Fibroblast of peridontal ligament (primary cell): ENCODE measurements at regions not wholly inside any gene's neighbourhood (a gene's known extent, or its start where the extent isn't known, plus 50 kb on each side); places are given as distances from the start of the nearest gene placed in this dataset.

Experiments used
- DNase-seq: peaks from one replicate; pipeline ENCODE4 v3.0.0-alpha.2; 2010; ENCODE audit errors: extremely low read depth

DNA sequence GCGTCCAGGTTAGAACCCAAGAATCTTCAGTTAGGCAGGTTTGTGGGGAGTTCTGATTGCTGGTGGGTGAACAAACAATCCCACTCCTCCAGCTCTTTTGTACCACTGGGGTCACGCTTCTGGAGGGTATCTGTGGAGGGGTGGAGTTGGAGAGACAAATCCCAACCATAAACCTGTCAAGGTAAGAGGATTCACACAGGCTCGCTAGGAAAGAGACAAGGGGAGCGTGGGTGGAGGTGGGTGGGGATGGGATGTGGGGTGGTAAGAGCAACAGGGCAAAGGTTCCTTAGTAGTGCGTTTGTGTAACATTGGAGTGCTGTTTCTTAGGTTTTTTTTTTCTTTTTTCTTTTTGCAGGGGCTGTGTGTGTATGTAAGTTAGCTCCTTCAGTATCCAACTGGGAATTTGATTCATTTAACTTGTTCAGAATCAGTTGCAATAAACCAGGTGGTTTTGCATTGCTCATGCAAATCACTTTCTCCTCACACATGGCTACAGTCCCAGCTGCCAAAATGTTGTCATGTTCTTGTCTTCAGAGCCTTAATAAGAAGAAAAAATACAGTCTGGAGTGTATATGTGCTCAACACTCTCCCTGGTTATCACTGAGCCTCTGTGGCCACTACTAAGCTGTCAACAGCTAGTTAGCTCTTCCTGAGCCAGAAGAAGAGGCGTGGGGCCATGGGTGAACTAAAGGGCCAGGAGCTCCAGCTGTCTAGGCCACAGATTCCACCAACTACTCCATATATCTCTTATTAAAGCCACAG, 164.0 kb upstream of the RAD23B start:
- no peak for DNase-seq

GRCh38 chr9:107119735-107120134, 163.3 kb upstream of the RAD23B start:
- no peak for DNase-seq

DNA sequence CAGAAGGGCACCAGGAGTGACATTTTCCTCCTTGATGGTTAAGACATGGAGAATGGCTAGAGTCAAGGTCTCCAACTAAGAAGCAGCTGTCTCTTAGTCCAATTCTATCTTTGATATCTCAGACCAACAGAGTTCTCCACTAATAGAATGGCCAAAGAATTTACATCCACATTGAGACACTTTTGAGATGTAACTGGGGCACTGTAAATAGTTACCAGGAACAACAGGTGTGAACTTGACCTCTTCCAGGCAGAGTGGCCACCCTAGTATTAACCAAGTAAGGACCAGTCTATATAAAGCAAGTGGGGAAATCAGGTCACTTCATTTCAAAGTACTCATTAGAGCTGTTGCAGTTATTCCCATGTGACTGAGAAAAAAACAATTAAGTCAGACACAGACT, 159.7 kb upstream of the RAD23B start:
- no peak for DNase-seq

- DNase-seq = no peak
Measured at GRCh38 chr9:107127608-107128007, 155.5 kb upstream of the RAD23B start.

DNA sequence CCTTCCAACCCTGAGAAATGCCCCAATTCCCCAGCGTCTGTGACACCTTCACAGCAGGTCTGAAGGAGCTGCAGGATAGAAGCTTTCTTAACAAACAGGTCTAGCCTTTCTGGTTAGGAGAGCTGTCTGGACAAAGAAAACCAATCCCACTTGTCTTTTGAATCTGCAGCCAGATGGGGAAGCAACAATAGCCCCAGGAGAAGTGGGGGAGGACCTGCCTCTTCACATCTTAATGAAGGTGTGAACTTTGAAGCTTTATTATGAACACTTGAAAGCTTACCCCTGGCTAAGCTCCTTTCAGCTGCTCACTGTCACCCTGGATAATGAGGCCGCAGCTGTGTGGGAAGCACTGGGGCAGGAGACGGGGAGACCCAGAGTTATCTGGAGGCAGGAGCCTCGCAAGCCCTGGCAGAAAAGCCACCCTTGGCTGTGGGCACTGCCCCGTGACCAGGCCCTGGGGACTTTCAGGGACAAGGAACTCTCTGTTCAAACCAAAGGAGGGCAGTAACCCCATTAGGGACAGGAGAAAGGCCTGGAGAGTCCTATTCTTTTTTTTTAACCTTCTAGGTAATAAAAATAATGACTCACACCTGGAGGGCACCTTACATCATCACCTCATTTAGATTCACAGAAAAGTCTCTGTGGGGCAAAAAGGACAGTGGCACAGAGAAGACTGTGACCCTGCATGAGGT, 151.8 kb upstream of the RAD23B start:
- no peak for DNase-seq

DNA sequence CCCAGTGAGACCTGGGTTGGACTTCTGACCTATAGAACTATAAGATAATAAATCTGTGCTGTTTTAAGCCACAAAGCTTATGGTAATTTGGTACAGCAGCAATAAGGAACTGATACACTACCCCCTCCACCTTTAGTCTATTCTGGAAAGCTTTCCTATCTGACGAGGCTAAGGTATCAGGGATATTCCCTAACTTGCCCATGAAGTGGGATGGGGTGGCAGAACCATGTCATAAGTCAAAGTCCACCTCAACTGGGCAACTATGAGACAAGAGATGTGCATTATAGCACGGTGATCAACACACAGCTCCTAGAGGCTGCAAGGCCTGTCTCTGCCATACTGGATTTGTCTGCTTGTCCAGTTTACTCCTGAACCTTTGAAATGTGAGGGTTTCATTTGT, 146.8 kb upstream of the RAD23B start:
- DNase-seq = no peak

DNA sequence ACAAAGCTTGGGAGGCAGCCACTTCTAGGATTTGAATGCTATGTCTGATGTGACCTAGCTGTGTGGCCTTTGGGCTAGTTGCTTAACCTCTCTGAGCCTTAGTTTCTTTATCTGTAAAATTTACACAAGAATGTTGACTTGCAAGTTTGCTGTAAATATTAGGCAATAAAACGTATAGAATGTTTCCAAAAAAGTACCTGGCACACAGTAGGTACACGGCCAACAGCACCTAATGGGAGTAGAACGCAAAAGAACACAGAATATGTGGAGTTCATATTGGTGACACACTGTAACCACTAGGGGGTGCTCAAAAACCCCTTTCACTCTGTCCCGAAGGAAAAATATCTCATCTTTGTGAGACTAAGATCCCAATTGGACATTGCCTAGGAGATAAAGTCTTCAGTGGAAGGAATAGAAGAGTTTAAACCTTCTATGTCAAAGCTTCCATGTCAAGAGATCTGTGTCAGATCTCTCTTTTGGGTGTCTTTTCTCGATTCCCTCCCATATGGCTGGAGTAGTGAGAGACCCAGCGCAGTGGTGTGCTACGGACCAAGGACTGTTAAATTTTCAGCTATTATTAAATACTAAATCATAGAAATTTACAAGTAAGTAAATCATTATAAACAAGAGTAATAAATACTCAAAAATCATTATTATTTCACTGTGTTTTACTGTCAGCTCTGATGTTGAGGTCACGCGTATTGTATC, 145.4 kb upstream of the RAD23B start:
- DNase-seq = peak; percentile 61

DNA sequence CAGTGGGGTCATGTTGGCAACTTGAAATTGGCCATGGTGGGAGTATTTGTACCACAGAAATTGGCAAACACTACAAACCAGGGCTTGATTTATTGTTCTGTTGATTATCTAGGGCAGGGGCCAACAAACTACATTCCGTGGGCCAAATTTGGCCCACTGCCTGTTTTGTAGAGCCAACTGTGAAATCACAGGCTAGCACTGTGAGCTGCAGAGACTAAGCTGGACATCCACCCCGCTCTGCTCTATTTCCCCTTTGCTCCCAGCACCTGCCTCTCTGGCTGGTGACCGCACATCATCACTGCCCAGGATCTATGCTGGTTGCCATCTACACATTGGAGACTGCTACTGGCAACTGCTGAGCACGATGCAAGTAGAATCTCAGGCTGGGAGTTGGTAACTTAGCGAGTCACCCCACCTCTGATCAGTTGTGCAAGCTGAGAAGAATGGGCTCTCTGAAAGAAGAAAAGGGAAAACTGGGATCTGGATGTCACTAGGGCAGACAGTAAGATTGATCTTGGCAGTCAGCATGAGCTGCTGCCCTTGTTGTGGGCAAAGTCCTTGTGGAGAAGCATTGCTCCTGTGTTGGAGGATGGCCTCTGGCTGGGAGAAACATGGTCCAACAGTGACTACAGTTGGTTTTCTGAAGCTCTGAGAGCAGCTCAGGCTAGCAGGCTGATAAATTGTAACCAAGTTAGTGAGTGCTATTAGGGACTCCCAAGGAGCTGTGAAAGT, 144.7 kb upstream of the RAD23B start:
- no peak for DNase-seq

DNA sequence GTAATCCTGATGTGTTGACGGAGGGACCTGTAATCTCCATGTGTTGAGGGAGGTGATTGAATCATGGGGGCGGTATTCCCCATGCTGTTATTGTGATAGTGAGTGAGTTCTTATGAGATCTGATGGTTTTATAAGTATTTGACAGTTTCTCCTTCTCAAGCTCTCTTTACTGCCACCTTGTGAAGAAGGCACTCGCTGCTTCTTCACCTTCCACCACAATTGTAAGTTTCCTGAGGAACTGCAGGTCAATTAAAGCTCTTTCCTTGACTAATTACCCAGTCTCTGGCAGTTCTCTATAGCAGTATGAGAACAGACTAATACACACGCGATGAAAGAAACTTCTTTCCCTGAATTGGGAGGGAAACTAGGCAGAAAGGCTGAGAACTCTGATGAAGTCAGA, 141.1 kb upstream of the RAD23B start:
- DNase-seq = peak; percentile 24

DNA sequence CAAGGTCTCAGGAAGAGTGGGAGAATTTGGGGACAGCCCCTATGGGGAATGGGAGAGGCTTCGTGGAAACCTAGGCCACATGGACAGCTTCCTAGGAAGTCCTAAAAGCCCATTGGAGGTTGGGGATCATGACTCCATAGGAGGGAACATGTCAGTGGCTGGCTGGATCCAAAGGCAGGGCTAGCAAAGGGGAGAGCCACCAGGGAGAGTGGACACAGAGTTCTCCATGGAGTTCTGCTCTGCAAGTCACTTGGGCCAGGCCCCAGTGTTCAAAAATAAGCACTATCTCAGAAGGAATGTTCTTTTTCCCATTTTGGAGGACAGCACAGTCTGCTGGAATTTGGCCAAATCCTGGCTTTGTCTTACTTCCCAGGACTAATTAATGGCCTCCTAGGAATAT, 140.6 kb upstream of the RAD23B start:
- DNase-seq = no peak

DNA sequence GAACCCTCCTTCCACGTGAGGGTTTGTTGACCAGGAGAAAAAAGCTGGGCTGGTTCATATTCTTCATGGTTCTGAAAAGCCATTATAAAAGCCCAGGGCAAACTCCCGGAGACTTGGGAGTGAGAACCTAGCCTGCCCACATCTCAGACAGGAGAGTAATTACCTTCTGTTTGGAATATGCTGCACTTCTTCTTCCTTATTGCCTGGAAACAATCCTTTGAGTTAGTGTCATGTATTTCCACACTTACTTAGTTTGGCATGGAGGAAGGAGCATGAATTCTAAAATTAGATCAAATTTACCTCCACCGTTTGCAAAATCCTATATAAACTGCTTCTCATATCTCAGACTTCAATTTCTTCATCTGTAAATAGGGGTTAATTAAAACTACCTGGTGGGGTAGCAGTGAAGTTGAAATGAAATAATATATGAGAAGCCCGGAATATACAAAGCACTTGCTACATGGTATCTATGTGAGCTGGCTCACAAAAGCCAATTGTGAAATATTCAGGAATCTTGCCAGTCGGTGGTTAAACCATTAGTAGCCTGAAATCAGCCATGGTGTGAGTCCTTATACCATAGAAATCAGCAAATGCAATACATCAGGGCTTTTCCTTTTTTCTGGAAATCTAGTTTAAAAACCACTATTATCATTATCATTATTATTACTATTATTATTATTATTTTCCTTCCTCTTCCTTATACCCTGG, 140.0 kb upstream of the RAD23B start:
- peak; percentile 34 for DNase-seq

DNA sequence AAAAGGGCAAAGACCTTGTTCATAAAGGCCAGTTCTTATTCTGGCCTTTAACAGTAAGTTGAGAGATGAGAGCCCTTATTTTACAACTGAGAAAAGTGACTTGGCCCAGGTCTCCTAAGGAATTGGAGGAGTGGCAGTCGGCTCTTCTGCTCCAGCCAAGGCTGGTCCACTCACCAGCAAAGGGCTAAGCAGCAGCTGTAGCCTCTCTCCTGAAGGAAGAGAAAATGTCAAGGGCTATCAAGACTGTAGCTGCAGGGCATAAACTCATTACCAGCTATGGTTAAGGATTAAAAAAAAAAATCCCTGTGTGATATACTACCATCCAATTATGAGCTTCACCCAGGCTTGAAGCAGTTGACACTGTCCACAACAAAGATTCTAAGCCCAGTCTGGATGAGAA, 138.6 kb upstream of the RAD23B start:
- DNase-seq = no peak

DNA sequence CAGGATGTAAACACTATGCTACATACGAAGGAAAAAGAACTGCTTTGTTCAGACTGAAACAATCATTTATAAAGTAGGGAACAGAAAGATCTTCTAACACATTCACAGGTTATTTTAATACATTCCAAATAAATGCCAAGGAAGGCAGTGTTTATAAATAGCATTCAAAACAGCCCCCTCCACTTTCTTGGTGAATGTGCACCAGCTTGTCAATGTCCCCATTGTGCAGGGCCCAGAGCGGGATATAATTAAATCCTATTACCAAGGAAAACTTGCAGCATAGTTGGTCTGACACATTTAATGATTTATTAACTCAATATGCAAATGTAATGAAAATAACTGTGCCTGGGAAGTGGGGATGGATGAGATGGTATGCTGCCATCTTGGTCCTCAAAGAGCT, 135.9 kb upstream of the RAD23B start:
- DNase-seq = no peak

DNA sequence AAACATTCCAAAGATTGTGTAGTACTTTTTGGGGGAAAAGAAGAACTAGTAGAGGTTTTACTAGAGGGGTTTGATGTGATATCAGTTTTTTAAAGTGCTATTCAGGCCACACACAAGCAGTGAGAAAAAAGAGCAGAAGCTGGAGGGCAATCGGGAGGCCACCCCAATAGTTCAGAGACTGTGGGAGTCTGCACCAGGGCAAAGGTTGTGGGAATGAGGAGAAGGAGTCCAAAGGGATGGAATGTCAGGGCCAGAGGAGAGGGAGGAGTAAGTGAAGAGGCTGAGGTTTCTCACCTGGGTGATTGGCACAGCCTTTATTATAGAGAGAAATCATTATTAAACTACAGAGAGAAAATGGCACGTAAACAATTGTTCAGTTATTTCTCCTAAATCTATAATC, 134.9 kb upstream of the RAD23B start:
- DNase-seq = no peak

- no peak for DNase-seq
Measured at GRCh38 chr9:107149756-107150155, 133.3 kb upstream of the RAD23B start.

DNA sequence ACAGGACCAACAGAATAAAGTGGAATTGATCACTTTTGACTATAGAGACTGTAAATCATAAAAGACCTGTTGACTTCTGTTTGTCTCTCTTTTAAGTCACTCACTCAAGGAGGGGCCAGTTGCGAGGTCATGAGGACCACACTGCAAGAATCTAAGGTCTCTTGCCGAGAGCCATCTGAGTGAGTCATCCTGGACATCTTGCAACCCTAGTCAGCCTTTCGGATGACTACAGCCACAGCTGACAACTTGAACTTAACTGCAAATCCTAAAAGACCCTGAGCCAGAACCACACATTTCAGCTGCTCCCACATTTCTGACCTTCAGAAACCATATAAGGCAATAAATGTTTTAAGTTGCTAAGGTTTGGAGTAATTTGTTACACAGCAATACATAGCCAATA, 129.7 kb upstream of the RAD23B start:
- DNase-seq = peak; percentile 34

- no peak for DNase-seq
Measured at GRCh38 chr9:107154291-107154690, 128.8 kb upstream of the RAD23B start.

DNA sequence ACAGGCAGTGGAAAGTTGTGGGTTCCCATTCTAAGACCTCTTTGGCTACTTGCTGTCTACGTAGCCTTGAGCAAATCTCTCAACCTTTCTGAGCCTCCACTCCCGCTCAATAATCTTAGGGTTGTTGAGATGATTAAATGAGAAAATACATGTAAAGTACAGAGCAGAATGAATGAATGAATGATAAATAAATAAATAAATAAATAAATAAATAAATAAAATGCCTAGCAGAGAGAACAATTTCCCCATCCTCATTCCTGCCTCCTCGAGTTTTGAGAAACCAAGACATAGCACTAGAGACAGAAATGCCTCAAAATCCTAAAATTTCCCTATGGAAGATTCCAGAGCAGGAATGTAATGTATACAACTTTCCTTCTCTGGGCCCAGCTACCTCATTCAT, 128.3 kb upstream of the RAD23B start:
- DNase-seq = no peak

DNA sequence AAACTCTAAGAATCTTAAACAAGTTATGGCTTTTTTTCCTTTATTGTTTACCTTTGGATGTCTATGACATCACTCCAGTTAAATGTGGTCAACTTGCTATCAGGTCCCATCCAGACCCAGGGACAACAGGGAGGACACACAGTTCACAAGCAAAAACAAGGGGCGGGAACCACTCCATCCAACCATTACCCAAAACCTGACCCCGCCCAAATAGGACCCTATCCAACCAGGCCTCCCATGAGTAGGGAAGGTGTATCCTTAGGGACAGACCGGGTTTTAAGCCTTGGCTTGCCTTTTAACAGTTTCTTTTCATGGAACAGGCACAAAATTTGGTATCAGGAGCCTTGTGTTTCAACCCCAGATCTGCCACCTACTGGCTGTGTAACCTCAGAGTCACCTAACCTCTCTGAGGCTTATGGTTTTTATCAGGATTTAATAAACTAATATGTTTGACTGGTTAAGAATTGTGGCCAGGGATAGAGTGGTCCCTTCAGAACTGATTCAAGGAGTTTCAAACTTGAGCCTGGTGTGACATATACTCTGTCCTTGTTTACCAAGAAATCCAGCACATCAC, 127.7 kb upstream of the RAD23B start:
- no peak for DNase-seq

GRCh38 chr9:107158321-107158720, 124.8 kb upstream of the RAD23B start:
- peak; percentile 49 for DNase-seq

DNA sequence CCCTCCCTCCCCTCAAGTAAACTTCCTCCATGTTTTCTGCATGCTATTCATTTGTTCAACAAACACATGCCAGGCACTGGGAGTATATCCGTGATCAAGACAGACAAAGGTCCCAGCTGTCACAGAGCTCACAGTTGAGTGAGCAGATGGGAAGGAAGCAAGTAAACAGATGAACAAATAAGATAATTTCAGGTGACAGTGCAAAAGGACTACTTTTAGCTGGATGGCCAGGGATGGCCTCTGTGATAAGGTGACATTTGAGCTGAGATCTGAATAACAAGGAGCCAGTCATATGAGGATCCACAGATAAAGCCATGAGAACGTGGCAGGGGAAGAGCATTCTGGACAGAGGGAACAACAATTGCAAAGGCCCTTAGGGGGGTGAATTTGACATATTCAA, 121.7 kb upstream of the RAD23B start:
- no peak for DNase-seq
